GM18951 (cell line): ENCODE measurements at regions not wholly inside any gene's neighbourhood (a gene's known extent, or its start where the extent isn't known, plus 50 kb on each side); places are given as distances from the start of the nearest gene placed in this dataset.

Source experiments
- POLR2A ChIP-seq: IDR thresholded peaks from 4 replicates; pipeline ENCODE4 v1.6.1; 2011; ENCODE audit warnings: mild to moderate bottlenecking; ENCODE audit not compliant: insufficient read length, insufficient read depth; ENCODE audit errors: extremely low read depth
- in situ Hi-C: fragments of 300-500 bp; cut with MboI; formaldehyde crosslinking; loops from one replicate; pipeline ENCODE4 v1.12.0; 2022; ENCODE audit warnings: low sequenced_read_pairs, mixed read lengths, inconsistent platforms; ENCODE audit not compliant: unreplicated experiment

DNA sequence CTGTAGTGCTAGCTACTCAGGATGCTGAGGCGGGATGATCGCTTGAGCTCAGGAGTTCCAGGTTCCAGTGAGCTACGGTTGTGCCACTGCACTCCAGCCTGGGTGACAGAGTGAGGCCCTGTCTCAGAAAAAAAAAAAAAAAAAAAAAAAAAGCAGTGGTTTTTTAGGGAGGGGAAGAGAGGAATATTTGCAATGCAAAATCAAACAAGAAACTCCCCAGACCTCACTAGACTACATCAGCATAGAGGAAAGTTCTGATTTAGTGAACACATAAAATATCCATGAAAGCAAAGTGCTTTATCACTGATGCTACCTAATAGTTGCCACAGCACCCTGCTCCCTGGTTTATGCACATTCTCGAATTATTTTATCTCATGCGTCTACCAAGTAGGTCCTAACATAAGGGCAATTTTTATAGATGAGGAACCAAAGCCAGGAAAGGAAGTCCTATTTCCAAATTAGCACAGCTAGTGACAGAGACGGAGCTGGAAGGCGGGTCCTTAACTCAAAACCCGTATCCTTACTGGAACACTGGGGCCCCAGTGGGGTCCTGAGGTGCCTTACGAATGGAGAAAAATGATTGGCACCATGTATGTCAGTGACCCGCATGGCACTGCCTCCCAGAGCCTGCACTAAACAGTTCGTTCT is 50.7 kb upstream of the GPR157 start:
- TF ChIP-seq POLR2A, result peak; percentile 25
- in situ Hi-C loops, result no loop called here

GRCh38 chr1:9180111-9180819 is 51.4 kb upstream of the GPR157 start:
- no peak for TF ChIP-seq POLR2A
- in situ Hi-C loops, result no loop called here

GRCh38 chr1:9181176-9181906 is 52.4 kb upstream of the GPR157 start:
- in situ Hi-C loops, result no loop called here
- TF ChIP-seq POLR2A, result peak; percentile 31

GRCh38 chr1:9181990-9182783 is 52.4 kb upstream of the H6PD start:
- in situ Hi-C loops, result no loop called here
- peak; percentile 60 for TF ChIP-seq POLR2A

DNA sequence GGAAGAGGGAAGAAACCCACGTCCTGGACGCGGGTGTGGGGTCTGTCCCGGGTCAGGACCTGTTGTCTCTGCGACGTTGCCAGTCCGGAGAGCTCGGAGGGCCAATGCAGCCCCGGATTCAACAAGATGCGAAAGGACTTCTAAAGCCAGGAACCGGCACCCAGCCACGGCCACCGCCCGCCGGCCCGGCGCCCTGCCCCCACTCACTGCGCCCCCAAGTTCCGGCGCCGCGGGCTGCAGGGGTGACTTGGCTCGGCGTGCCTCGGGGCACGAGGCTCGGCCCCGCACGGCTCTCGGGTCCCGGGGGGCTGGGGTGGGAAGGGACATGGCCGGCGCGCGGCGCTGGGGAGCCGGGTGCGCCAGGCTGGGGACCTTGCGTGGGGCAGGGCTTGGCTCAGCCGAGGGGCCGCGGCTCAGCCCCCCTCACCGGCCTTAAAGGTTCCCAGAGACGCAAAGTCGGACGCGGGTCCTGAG is 51.8 kb upstream of the H6PD start:
- in situ Hi-C loops, result no loop called here

DNA sequence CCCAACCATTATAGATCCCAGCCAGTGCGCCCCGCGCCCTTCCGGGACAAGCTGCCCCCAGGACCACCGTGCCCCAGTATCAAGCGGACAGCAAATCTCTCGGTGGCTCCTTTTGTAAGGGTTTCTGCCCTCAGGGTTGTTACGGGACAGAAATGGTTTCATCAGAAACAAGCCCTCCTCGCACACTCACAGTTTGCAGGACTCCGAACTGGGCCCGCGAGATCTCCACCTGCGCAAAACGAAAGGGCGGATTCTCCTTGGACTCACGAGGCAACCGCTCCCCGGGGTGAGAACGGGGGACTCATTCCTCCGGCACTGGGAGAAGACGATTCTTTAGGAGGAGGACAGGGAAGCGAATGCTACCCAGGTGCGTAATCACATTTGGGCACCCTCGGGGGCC is 51.1 kb upstream of the H6PD start:
- TF ChIP-seq POLR2A, result no peak
- in situ Hi-C loops, result no loop called here

More for the DNA sequence above, 51.8 kb upstream of the H6PD start:
- TF ChIP-seq POLR2A, result peak; percentile 9

DNA sequence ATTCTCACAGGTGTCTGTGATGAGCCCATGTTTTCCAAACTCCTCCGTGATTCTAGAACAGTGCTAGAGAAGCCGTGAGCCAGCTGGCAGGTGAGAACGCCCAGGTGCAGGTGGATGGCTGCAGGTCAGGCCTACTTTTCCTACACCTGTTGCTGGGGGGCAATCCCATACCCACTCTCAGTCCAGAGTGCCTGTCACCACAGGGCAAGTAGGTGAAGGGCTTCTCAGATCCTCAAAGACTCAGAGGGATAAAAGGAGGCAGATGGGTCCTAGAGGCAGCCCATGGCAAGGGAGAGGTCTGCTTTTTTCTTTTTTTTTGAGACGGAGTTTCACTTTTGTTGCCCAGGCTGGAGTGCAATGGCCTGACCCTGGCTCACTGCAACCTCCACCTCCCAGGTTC is 50.7 kb upstream of the H6PD start:
- TF ChIP-seq POLR2A, result no peak
- in situ Hi-C loops, result no loop called here

GRCh38 chr1:9184749-9185148 is 49.8 kb upstream of the H6PD start:
- no peak for TF ChIP-seq POLR2A
- in situ Hi-C loops, result no loop called here
